Keratinocyte (primary cell): ENCODE measurements at regions not wholly inside any gene's neighbourhood (a gene's known extent, or its start where the extent isn't known, plus 50 kb on each side); places are given as distances from the start of the nearest gene placed in this dataset.

Experiments used
- CTCF ChIP-seq, 3 experiments: IDR thresholded peaks in 1 of 3; conservative IDR thresholded peaks in 1 of 3; optimal IDR thresholded peaks in 1 of 3; 2 replicates in 2 of 3; 3 replicates in 1 of 3; pipeline versions ENCODE3 to v1.5.1; 2011; ENCODE audit warnings: low read length in 3 of 3, mild to moderate bottlenecking in 3 of 3, moderate library complexity in 2 of 3, control low read depth in 1 of 3, inconsistent platforms in 1 of 3; ENCODE audit not compliant: insufficient read depth in 2 of 3; ENCODE audit errors: extremely low read depth in 1 of 3
- EZH2 ChIP-seq: IDR thresholded peaks from one replicate; pipeline ENCODE4 v1.6.1; 2012; ENCODE audit warnings: inconsistent platforms, mild to moderate bottlenecking, low read length, moderate library complexity

- TF ChIP-seq CTCF (optimal IDR thresholded peaks at IDR 0.05 in 1 of 3, IDR thresholded peaks at IDR 0.05 in 1 of 3, conservative IDR thresholded peaks at IDR 0.05 in 1 of 3; ENCODE audit: extremely low read depth in 1 of 3, insufficient read depth in 2 of 3, low read length in 3 of 3) (no peak), EZH2 (no peak)
These were observed 78.3 kb upstream of the C15orf39 start for GRCh38 chr15:75123395-75123794.
